ENCODE measurements at regions not wholly inside any gene's neighbourhood (a gene's known extent, or its start where the extent isn't known, plus 50 kb on each side); places are given as distances from the start of the nearest gene placed in this dataset.

GRCh38 chr6:137311940-137312339 lies 92.8 kb upstream of the IFNGR1 start:
- TF ChIP-seq, protein P1, sequence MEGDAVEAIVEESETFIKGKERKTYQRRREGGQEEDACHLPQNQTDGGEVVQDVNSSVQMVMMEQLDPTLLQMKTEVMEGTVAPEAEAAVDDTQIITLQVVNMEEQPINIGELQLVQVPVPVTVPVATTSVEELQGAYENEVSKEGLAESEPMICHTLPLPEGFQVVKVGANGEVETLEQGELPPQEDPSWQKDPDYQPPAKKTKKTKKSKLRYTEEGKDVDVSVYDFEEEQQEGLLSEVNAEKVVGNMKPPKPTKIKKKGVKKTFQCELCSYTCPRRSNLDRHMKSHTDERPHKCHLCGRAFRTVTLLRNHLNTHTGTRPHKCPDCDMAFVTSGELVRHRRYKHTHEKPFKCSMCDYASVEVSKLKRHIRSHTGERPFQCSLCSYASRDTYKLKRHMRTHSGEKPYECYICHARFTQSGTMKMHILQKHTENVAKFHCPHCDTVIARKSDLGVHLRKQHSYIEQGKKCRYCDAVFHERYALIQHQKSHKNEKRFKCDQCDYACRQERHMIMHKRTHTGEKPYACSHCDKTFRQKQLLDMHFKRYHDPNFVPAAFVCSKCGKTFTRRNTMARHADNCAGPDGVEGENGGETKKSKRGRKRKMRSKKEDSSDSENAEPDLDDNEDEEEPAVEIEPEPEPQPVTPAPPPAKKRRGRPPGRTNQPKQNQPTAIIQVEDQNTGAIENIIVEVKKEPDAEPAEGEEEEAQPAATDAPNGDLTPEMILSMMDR (IDR thresholded peaks at IDR 0.05; ENCODE audit: insufficient read depth, low read depth, low read length), result no peak
- no peak for TF ChIP-seq EZH2 (IDR thresholded peaks at IDR 0.05; ENCODE audit: insufficient read depth, low read length)
